ENCODE measurements at regions not wholly inside any gene's neighbourhood (a gene's known extent, or its start where the extent isn't known, plus 50 kb on each side); places are given as distances from the start of the nearest gene placed in this dataset.

DNA sequence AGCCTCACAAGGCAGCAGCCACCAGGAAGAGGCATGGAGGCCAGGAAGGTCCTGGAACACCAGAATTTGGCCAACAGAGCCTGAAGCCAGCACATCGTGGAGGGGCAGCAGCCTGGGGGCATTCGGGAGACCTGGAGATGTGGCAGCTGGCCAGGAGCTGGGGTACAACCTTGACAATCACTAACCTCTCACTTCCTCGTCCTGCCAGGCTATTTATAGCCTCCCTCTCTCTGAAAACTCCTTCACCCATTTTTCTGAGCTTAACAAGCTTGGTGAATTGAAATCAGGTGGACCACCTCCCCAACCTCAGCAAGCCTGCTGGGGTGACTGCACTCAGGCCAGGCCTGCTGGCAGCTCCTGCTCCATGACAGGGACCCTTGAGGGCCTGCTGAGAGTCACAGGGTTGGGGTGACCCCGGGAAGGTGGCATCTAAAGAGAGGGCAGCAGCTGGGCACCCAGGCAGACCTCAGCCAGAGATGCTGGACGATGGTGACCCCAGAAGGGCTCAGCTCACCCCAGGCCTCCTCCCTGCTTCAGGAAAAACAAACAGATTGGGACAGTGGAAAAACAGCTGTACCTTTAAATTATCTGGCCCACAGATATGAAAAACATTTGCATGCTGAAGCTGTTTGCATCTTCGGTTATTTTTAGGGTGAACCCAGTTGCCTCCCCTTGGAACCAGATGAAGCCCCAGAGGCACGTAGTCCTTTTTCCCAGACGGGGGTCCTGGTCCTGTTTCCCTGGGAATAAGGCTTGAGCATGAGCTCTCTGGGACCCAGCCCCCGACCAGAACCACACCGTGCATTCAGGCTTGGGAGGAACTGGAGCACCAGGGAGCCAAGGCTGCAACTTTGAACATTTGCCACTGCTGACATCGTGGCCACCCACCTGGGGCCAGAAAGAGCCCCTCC is 67.0 kb downstream of the PITPNM2 start:
- intact Hi-C loops (cut with DNase I), result no loop called here
- Histone ChIP-seq H3K27ac (peak overlapping the region; percentile 58 to 91 (median 76)), H3K4me1 (peaks cover 10 to 86% (median 57%) of the 10 kb centered on the region in 9 donors), H3K27me3 (no peaks in the 10 kb centered on the region), H3K36me3 (no peaks in the 10 kb centered on the region), H3K9me3 (no peaks in the 10 kb centered on the region), H3K4me3 (no peak overlapping the region)
- TF ChIP-seq, protein P1, sequence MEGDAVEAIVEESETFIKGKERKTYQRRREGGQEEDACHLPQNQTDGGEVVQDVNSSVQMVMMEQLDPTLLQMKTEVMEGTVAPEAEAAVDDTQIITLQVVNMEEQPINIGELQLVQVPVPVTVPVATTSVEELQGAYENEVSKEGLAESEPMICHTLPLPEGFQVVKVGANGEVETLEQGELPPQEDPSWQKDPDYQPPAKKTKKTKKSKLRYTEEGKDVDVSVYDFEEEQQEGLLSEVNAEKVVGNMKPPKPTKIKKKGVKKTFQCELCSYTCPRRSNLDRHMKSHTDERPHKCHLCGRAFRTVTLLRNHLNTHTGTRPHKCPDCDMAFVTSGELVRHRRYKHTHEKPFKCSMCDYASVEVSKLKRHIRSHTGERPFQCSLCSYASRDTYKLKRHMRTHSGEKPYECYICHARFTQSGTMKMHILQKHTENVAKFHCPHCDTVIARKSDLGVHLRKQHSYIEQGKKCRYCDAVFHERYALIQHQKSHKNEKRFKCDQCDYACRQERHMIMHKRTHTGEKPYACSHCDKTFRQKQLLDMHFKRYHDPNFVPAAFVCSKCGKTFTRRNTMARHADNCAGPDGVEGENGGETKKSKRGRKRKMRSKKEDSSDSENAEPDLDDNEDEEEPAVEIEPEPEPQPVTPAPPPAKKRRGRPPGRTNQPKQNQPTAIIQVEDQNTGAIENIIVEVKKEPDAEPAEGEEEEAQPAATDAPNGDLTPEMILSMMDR (IDR thresholded peaks at IDR 0.05), result no peak
- no peak for DNase-seq
- ATAC-seq, result peak in 7 of 8 donors; percentile 14 to 38 (median 23)
- WGBS, 2 donors, result 26 to 35% methylated on average over 11 of the region's 11 CpGs

DNA sequence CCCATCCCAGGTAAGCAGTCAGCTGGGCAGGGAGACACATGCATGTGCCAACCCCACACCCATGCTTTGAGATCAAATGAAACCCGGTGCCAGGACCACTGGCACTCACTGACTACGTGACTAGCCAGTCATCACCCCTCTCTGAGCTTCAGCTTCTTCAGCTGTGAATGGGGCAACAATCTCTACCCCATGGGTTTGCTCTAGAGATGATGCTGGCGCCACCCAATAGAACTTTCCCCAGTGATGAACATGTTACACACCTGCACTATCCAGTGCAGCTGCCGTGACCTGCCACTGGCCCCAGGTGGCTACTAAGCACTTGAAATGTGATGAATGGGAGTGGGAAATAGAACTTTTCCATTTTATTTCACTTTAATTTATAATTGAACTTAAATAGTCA is 70.3 kb downstream of the PITPNM2 start:
- peaks cover 28 to 85% (median 68%) of the 10 kb centered on the region in 9 donors for H3K4me1 ChIP-seq
- 77 to 93% methylated on average over 4 of the region's 4 CpGs for WGBS, 2 donors

DNA sequence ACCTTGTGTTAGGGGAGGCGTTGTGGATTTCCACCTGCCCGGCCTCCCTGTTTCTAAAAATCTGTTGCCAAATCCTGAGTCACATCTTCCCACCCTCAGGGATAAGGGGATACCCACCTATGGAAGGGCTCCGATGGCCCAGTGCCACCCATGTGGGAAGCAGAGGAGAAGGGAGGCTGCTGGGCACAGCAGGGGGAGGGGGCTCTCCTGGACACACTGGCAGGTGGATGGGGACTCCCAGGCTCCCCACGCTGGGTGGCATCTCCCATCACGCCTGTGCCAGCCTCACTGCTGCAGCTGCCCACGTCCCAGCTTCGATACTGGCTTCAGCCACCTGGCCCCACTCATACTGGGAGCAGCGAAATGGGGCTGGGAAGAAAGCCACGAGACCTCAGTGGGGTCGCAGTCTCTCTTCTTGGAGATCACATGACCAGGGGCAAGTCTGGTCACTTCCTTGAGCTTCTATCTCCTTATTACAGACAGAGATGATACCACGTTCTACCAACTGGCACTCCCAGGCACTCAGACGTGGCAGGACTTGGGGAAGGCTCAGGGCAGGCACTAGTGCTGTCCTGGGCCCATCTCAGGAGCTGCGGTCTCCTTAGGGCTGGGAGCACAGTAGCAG is 72.2 kb downstream of the PITPNM2 start:
- TF ChIP-seq, protein P1 (IDR thresholded peaks at IDR 0.05), result no peak
- Histone ChIP-seq H3K27ac (no peak overlapping the region), H3K36me3 (no peaks in the 10 kb centered on the region), H3K9me3 (no peaks in the 10 kb centered on the region), H3K4me1 (peaks cover 23 to 85% (median 64%) of the 10 kb centered on the region in 9 donors), H3K4me3 (no peak overlapping the region), H3K27me3 (no peaks in the 10 kb centered on the region)
- ATAC-seq (no peak), DNase-seq (no peak)
- WGBS, 2 donors, result 84 to 90% methylated on average over 13 of the region's 13 CpGs
- intact Hi-C loops (cut with DNase I), result no loop called here

More for the DNA sequence above, 70.3 kb downstream of the PITPNM2 start:
- no peaks in the 10 kb centered on the region for H3K36me3 ChIP-seq
- H3K4me3 ChIP-seq, result no peak overlapping the region
- no peak for ATAC-seq
- intact Hi-C loops (cut with DNase I), result no loop called here
- TF ChIP-seq, protein P1 (IDR thresholded peaks at IDR 0.05), result no peak
- peak overlapping the region in 2 of 10 donors; percentile 32 to 91 for H3K27ac ChIP-seq
- H3K27me3 ChIP-seq, result no peaks in the 10 kb centered on the region
- no peak for DNase-seq
- no peaks in the 10 kb centered on the region for H3K9me3 ChIP-seq

DNA sequence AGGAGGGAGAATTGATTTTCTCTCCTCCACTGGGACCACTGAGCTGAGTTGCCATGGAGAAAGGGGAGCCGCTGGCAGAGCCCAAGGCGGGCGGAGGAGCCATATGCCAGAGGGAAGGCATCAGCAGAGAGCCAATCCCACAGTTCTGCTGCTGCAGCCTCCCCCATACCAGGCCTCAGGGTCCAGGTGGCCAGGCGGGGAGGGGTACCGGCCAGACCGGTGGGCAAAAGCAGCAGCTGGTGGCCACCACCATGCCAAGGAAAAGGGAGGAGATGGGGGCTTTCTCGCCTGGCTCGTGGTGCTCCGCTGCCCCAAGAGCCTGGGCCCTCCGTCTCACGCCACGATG is 72.8 kb downstream of the PITPNM2 start:
- Histone ChIP-seq H3K9me3 (no peaks in the 10 kb centered on the region), H3K27ac (peak overlapping the region in 1 of 10 donors; percentile 76), H3K27me3 (no peaks in the 10 kb centered on the region), H3K36me3 (no peaks in the 10 kb centered on the region), H3K4me1 (peaks cover 22 to 85% (median 64%) of the 10 kb centered on the region in 9 donors), H3K4me3 (no peak overlapping the region)
- WGBS, 2 donors, result 82 to 84% methylated on average over 12 of the region's 12 CpGs
- TF ChIP-seq, protein P1 (IDR thresholded peaks at IDR 0.05), result no peak
- intact Hi-C loops (cut with DNase I), result no loop called here
- no peak for ATAC-seq
- DNase-seq, result no peak

Data from heart right ventricle (tissue), 16 donors.